Subcutaneous abdominal adipose tissue (tissue), 5 donors: ENCODE measurements at regions not wholly inside any gene's neighbourhood (a gene's known extent, or its start where the extent isn't known, plus 50 kb on each side); places are given as distances from the start of the nearest gene placed in this dataset.

Experiments used
- H3K27ac ChIP-seq: one replicate; pipeline ENCODE4 v1.7.0; 2013; ENCODE audit warnings: low read depth, mild to moderate bottlenecking, inconsistent platforms, low read length, moderate library complexity
- H3K27me3 ChIP-seq, 5 donors: one replicate each; pipeline ENCODE4 v1.7.0; 2013; ENCODE audit warnings: low read length in 5 of 5, inconsistent platforms in 1 of 5; ENCODE audit not compliant: control insufficient read depth in 5 of 5, insufficient read depth in 4 of 5
- H3K36me3 ChIP-seq, 5 donors: one replicate each; pipeline ENCODE4 v1.7.0; 2013; ENCODE audit warnings: low read length in 5 of 5; ENCODE audit not compliant: control insufficient read depth in 5 of 5, insufficient read depth in 5 of 5
- H3K4me1 ChIP-seq, 5 donors: one replicate each; pipeline ENCODE4 v1.7.0; 2013; ENCODE audit warnings: low read length in 5 of 5, mild to moderate bottlenecking in 3 of 5, moderate library complexity in 1 of 5; ENCODE audit not compliant: control insufficient read depth in 5 of 5, insufficient read depth in 5 of 5
- H3K4me3 ChIP-seq, 5 donors: one replicate each; pipeline ENCODE4 v1.7.0; 2013; ENCODE audit warnings: low read length in 5 of 5, low read depth in 1 of 5
- H3K9ac ChIP-seq, 5 donors: one replicate each; pipeline ENCODE4 v1.7.0; 2013; ENCODE audit warnings: low read length in 5 of 5, mild to moderate bottlenecking in 4 of 5, moderate library complexity in 3 of 5
- H3K9me3 ChIP-seq, 5 donors: one replicate each; pipeline ENCODE4 v1.7.0; 2013; ENCODE audit warnings: low read length in 5 of 5; ENCODE audit not compliant: control insufficient read depth in 5 of 5
- donor health status: healthy.
- donor health status: healthy.
- donor health status: healthy.
- donor health status: healthy.
- donor health status: healthy.

DNA sequence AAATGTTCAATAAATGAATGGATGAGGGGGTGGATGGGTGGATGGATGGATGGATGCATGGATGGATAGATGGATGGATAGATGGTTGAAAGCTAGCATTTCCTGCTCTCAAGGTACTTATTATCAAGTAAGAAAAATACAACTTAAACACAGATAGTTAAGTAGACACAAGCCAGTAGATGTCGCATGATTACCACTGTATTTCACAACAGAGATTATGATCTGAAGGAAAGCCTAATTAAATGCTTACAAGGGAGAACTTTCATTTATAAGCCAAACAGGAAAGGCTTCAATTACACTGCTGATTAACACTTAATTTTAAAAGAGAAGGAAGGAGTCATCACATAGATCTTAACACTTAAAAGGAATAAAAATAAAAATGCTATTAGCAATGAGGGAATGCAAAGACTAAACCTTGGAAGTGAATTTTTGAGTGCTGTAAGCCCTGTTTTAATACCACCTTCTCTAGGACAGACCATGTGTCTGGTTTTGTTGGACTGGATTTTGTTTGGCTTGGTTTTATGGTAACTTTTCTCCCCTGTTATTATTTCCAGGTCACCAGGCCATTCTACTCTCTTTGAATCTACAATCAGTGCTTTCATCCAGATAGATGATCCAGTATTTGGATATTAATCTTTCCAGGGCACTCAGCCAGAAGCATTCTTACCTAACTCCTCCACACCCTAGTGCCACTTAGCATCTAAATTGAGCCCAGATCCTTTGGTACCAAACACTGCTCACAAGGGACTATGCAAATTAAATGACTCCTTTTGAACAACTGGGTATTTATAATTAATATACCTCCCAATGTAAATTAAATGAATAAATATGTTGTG is 75.5 kb upstream of the SLC39A8 start:
- Histone ChIP-seq H3K36me3 (no peaks in the 10 kb centered on the region), H3K4me1 (peaks cover 0 to 6% (median 0%) of the 10 kb centered on the region in 5 donors), H3K9ac (no peak overlapping the region), H3K4me3 (no peak overlapping the region), H3K27ac (peak overlapping the region; percentile 6), H3K9me3 (peaks cover 0 to 3% (median 0%) of the 10 kb centered on the region in 5 donors), H3K27me3 (no peaks in the 10 kb centered on the region)

- H3K27me3 ChIP-seq: no peaks in the 10 kb centered on the region
- peaks cover 0 to 6% (median 0%) of the 10 kb centered on the region in 5 donors for H3K4me1 ChIP-seq
- H3K36me3 ChIP-seq: no peaks in the 10 kb centered on the region
- H3K9ac ChIP-seq: no peak overlapping the region
- no peak overlapping the region for H3K27ac ChIP-seq
- H3K9me3 ChIP-seq: peaks cover 0 to 3% (median 0%) of the 10 kb centered on the region in 5 donors
- H3K4me3 ChIP-seq: no peak overlapping the region
Observed at GRCh38 chr4:102422843-102423242, 77.6 kb upstream of the SLC39A8 start.

DNA sequence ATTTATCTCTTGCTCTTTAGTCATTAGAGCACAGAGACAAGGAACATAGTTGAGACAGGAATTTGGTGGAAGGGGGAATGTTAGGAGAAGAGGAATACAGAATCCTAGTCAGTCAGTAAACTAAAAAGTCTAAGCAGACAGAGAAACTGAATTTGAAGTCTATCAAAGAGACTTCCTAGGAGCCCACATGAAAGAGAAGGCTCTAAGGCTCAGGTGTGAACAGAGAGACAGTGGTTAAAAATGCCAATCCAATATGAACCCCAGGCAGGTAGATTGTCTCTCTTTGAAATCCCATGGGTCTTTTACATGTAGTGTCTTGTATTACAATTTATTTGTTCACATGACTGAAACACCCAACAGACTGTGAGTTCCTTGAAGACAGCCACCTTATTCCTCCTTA is 77.8 kb upstream of the NFKB1 start:
- H3K36me3 ChIP-seq: no peaks in the 10 kb centered on the region
- H3K9me3 ChIP-seq: peaks cover 0 to 3% (median 0%) of the 10 kb centered on the region in 5 donors
- no peak overlapping the region for H3K4me3 ChIP-seq
- H3K27me3 ChIP-seq: no peaks in the 10 kb centered on the region
- no peak overlapping the region for H3K27ac ChIP-seq
- peaks cover 0 to 6% (median 0%) of the 10 kb centered on the region in 5 donors for H3K4me1 ChIP-seq
- no peak overlapping the region for H3K9ac ChIP-seq

- no peaks in the 10 kb centered on the region for H3K27me3 ChIP-seq
- no peak overlapping the region for H3K9ac ChIP-seq
- H3K9me3 ChIP-seq: peaks cover 0 to 3% (median 0%) of the 10 kb centered on the region in 5 donors
- H3K27ac ChIP-seq: no peak overlapping the region
- H3K36me3 ChIP-seq: no peaks in the 10 kb centered on the region
- H3K4me3 ChIP-seq: no peak overlapping the region
- H3K4me1 ChIP-seq: peaks cover 0 to 6% (median 5%) of the 10 kb centered on the region in 5 donors
Observed at GRCh38 chr4:102427371-102427998, 73.7 kb upstream of the NFKB1 start.

DNA sequence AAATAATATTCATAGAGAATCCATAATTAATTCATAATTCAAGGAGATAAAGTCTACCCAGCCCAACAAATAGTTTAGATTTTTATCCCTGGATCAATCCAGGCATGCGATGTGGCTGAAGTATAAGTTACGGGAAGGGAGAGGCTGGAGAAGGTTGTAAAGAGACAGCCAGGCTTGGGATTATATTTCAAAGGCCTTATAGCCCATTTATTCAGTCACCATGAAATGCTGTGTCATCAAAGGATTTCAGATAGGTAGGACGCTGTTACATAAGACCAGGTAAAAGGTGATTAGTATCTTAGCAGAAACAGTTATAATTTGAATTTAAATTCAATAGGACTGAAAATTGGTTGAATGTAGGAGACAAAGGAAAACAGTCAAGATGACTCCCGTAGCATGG is 73.0 kb upstream of the NFKB1 start:
- H3K27me3 ChIP-seq: no peaks in the 10 kb centered on the region
- no peak overlapping the region for H3K4me3 ChIP-seq
- H3K36me3 ChIP-seq: no peaks in the 10 kb centered on the region
- no peak overlapping the region for H3K27ac ChIP-seq
- peaks cover 0 to 1% (median 0%) of the 10 kb centered on the region in 5 donors for H3K9me3 ChIP-seq
- H3K9ac ChIP-seq: no peak overlapping the region
- H3K4me1 ChIP-seq: peaks cover 0 to 6% (median 5%) of the 10 kb centered on the region in 5 donors

DNA sequence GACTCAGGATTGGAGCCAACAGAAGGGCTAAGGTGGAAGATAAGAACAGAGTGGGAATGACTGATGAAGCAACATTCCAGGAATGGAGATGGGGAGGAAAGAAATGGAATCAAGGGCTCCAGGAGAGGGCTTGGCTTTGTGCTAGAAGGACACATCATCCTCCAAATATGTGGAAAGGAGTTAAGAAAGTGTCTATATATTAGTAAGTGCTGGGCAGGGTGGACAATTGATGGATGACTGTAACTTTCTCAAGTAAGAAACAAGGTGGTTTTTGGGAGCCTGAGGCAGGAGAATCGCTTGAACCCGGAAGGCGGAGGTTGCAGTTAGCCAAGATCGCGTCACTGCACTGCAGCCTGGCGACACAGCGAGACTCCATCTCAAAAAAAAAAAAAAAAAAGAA is 71.6 kb upstream of the NFKB1 start:
- H3K4me3 ChIP-seq: no peak overlapping the region
- H3K27ac ChIP-seq: no peak overlapping the region
- no peaks in the 10 kb centered on the region for H3K9me3 ChIP-seq

DNA sequence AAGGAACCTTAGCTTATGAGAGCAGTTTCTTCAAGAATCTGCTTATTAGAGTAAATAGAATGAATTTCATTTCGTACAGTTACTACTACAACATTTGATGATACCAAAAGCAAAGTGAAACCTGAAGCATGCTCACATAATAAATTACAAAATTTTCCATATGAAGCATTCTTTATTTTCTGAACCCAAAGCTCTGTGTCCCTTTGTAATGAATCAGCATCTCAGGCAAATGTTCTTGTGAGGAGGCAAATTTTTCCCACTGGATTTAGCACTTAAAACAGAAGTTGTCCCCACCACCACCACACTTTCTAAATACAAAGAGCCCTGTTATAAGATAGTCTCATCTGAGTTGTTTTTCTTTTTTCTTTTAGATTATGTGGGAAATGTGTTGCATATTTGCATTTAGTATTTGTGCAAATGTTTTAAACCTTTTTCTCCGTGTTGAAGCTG is 70.7 kb upstream of the NFKB1 start:
- Histone ChIP-seq H3K9me3 (no peaks in the 10 kb centered on the region), H3K9ac (peak overlapping the region; percentile 48 to 73 (median 69)), H3K4me3 (peak overlapping the region; percentile 49 to 80 (median 68)), H3K27me3 (no peaks in the 10 kb centered on the region), H3K4me1 (peaks cover 0 to 6% (median 5%) of the 10 kb centered on the region in 5 donors), H3K36me3 (no peaks in the 10 kb centered on the region), H3K27ac (peak overlapping the region; percentile 60)

More for the DNA sequence above, 71.6 kb upstream of the NFKB1 start:
- Histone ChIP-seq H3K4me1 (peaks cover 0 to 6% (median 5%) of the 10 kb centered on the region in 5 donors), H3K27me3 (no peaks in the 10 kb centered on the region), H3K36me3 (no peaks in the 10 kb centered on the region), H3K9ac (no peak overlapping the region)

DNA sequence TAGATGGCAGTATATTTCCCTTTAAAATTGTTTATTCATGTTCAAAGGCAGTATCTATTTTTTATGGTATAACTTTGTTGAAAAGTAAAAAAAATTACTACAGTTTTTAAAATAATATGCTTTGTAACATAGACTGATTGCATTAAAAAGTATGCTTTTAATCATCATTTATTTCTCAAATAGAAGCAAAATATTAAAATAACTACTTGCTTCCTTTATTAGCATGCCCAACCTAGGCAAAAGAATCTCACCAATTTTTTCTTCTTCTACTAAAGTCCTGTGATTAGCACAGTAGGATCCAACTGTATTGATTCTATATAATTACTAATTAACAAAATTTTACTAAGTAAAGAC is 69.6 kb upstream of the NFKB1 start:
- peak overlapping the region; percentile 60 for H3K27ac ChIP-seq
- H3K9ac ChIP-seq: peak overlapping the region in 2 of 5 donors; percentile 30 to 62

GRCh38 chr4:102437111-102437510 is 64.0 kb upstream of the NFKB1 start:
- Histone ChIP-seq H3K36me3 (no peaks in the 10 kb centered on the region), H3K27me3 (no peaks in the 10 kb centered on the region), H3K9ac (no peak overlapping the region), H3K9me3 (no peaks in the 10 kb centered on the region), H3K4me3 (no peak overlapping the region), H3K27ac (no peak overlapping the region), H3K4me1 (peaks cover 0 to 14% (median 9%) of the 10 kb centered on the region in 5 donors)

More for the DNA sequence above, 69.6 kb upstream of the NFKB1 start:
- Histone ChIP-seq H3K4me3 (peak overlapping the region in 4 of 5 donors; percentile 67 to 80 (median 70)), H3K36me3 (no peaks in the 10 kb centered on the region), H3K27me3 (no peaks in the 10 kb centered on the region), H3K9me3 (no peaks in the 10 kb centered on the region), H3K4me1 (peaks cover 0 to 6% (median 5%) of the 10 kb centered on the region in 5 donors)
